Activated T-cell treated with anti-CD3 and anti-CD28 coated beads, Interleukin-2, amount 50 U/mL, for 72 hours (primary cell): ENCODE measurements at regions not wholly inside any gene's neighbourhood (a gene's known extent, or its start where the extent isn't known, plus 50 kb on each side); places are given as distances from the start of the nearest gene placed in this dataset.

ENCODE experiments used
- ATAC-seq, 2 donors: fragments of 150-1000 bp; cut with Tn5 transposase; replicated peaks in 1 of 2; 2 replicates each; pipeline ENCODE4 v1.10.0; 2021; ENCODE audit warnings: moderate library complexity in 2 of 2, mild to moderate bottlenecking in 1 of 2
- DNase-seq, 2 donors: peaks; one replicate each; pipeline ENCODE4 v3.0.0; 2021 to 2022; ENCODE audit warnings: mixed read lengths in 1 of 2
- H3K27ac Mint-ChIP-seq: one replicate; pipeline ENCODE4 v1.8.0; 2022; ENCODE audit warnings: mild to moderate bottlenecking, moderate library complexity, mixed read lengths
- H3K27me3 Mint-ChIP-seq: one replicate; pipeline ENCODE4 v1.8.0; 2022; ENCODE audit warnings: low read depth, mixed read lengths
- H3K36me3 Mint-ChIP-seq, 2 donors: one replicate each; pipeline ENCODE4 v1.8.0; 2022; ENCODE audit warnings: mixed read lengths in 2 of 2, mild to moderate bottlenecking in 1 of 2; ENCODE audit not compliant: insufficient read depth in 2 of 2
- H3K4me1 Mint-ChIP-seq: one replicate; pipeline ENCODE4 v1.8.0; 2022; ENCODE audit warnings: low read depth, mixed read lengths
- H3K4me3 Mint-ChIP-seq, 2 donors: one replicate each; pipeline ENCODE4 v1.8.0; 2022; ENCODE audit warnings: mild to moderate bottlenecking in 2 of 2, mixed read lengths in 2 of 2, moderate library complexity in 2 of 2
- H3K9me3 Mint-ChIP-seq, 2 donors: one replicate each; pipeline ENCODE4 v1.8.0; 2022; ENCODE audit warnings: mixed read lengths in 2 of 2

DNA sequence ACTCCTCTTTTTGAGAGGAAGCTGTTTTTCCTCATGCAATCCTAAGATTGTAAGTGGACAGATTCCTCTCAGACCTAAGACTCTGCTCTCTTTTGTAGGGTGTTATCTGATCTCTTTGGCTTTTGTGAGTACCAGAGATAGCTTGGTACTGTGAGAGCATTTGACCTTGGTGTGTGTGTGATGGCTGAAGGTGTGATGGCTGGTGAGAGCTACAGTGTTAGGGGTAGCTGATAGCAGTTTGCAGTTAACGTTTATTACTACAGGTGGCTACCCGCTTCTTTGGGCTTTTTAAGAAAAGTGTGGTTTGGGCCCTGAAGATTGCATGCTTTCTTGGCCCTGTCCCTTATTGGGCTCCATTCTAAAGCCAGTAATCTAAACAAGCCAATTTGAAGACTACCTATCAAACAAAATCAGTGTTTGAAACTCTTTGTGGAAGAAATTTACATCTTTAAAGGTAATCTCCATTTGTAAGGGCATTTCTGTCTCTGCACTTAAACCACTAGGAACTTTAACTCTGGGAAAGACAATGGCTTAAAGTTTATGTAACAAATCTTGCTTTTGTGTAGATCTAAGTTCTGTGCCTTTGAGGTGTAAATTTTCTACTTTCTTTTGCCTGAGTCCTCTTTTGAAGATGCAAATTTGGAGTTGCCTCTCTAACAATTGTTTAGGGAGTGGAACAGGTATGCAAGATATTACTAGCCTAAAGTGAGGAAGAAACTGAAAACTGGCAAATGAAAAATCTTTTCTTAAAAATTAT, 85.3 kb upstream of the SERBP1 start:
- H3K36me3 Mint-ChIP-seq: peaks cover 2% of the 10 kb centered on the region in 2 donors
- no peaks in the 10 kb centered on the region for H3K4me1 Mint-ChIP-seq
- peaks cover 4 to 6% of the 10 kb centered on the region in 2 donors for H3K9me3 Mint-ChIP-seq
- ATAC-seq: no peak
- no peak overlapping the region for H3K27ac Mint-ChIP-seq
- DNase-seq: no peak
- H3K27me3 Mint-ChIP-seq: peaks cover 10% of the 10 kb centered on the region
- H3K4me3 Mint-ChIP-seq: no peak overlapping the region

DNA sequence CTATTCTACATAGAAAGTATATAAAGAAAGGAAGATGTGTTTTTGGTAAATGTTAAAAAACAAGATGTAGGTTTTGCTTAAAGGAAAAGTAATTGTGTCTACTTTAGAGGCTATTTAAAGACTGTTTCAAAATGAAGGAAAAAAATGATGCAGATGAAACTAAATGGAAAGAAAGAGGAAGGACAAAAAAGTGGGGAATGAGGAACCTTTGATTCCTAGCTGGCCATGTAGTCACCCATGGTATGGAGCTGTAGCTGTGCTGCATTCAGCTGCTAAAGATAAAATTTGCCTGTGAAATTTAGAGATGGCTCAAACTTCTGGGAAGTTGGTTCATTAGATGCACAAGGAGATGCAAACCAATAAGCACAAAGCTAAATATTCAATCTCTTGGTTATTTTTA, 86.8 kb upstream of the SERBP1 start:
- DNase-seq (no peak), ATAC-seq (no peak)
- peaks cover 4 to 6% of the 10 kb centered on the region in 2 donors for H3K9me3 Mint-ChIP-seq
- H3K36me3 Mint-ChIP-seq: peaks cover 2% of the 10 kb centered on the region in 2 donors
- H3K4me1 Mint-ChIP-seq: no peaks in the 10 kb centered on the region
- H3K4me3 Mint-ChIP-seq: no peak overlapping the region
- H3K27ac Mint-ChIP-seq: no peak overlapping the region
- peaks cover 10% of the 10 kb centered on the region for H3K27me3 Mint-ChIP-seq

DNA sequence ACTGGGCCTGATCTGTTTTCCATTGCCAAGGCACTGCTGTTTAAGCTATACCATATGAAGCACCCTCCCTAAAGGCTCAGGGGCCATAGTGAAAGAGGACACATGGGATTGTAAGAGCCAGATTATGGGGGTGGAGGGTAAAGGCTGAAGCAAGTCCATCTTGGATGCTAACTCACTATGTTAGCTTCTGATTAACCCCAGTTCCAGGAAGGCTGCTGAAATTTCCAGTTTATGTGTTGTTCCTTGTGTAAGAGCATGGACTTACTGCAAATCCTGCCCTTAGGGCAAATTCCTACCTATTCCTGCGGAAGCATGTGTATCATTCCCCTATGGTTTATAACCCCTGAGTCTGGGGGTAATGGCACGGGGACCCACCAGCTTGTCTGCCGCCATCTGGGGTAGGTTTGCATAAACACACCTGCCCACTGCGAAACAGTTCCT, 91.8 kb upstream of the SERBP1 start:
- Mint-ChIP-seq H3K4me3 (no peak overlapping the region), H3K9me3 (no peaks in the 10 kb centered on the region), H3K27me3 (peaks cover 7% of the 10 kb centered on the region), H3K27ac (no peak overlapping the region), H3K4me1 (peaks cover 7% of the 10 kb centered on the region), H3K36me3 (no peaks in the 10 kb centered on the region)
- DNase-seq: no peak
- ATAC-seq: no peak

DNA sequence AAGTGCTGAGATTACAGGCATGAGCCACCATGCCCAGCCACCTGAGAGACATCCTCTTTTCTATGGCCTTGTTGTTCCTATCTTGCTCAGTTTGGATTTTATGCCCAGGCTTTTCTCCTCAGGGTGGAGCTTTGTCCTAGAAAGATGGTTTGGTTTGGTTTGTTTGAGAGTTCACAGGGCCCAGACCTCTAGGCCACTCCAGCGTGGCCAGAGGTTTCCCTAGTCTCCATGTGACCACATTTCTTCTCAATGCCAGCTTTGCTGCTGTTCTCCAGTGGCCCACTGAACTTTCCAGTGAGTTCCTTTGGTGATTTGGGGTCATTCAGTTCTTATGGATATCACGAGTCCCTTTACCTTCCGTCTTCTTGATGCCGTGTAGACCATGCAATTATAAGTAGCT, 92.6 kb upstream of the SERBP1 start:
- DNase-seq (no peak), ATAC-seq (no peak)
- peaks cover 12% of the 10 kb centered on the region for H3K27me3 Mint-ChIP-seq
- no peak overlapping the region for H3K27ac Mint-ChIP-seq
- H3K4me1 Mint-ChIP-seq: peaks cover 7% of the 10 kb centered on the region
- H3K4me3 Mint-ChIP-seq: no peak overlapping the region
- H3K36me3 Mint-ChIP-seq: no peaks in the 10 kb centered on the region
- no peaks in the 10 kb centered on the region for H3K9me3 Mint-ChIP-seq

DNA sequence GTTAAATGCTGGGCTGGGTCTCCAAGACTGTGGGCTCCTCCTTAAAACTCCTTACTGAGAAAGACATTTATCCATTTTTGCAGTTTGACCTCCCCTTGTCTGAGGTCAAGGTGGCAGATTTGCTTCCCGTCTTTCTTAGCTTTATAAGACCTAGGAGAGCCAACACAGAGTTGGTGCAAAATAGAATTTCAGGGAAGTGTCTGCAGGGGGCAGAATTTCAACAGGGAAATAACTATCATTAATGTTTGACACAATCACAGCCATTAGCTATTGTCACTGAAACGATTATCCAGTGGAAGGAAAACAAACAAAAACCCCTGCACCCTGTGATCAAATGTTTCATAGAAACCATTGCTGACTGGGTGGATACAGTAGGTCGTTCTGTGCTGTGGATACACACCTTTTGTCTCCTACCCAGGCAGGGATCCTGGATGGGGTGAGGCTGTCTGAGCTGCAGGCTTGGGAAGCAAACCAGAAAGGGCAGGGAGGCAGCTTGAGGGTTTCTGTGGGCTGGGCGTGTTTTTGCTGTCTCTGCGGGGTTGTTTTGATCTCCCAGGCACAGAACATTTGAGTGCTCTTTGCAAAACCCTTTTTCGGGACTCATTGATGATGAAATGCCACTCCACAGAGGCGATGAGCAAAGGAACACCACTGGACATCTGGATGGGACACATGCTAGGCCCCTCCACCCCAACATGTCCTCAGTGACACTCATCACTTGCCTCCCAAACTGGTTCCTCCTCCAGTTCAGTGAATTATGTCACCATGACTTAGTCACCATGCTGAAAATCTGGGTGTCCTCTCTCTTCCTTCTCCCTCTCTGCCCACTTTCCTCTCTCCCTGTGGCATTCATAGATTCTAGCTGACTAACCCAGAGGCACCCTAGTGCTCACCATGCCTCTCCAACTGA, 94.2 kb upstream of the SERBP1 start:
- ATAC-seq: no peak
- Mint-ChIP-seq H3K9me3 (no peaks in the 10 kb centered on the region), H3K36me3 (no peaks in the 10 kb centered on the region), H3K27ac (no peak overlapping the region), H3K27me3 (peaks cover 12% of the 10 kb centered on the region), H3K4me1 (peaks cover 7% of the 10 kb centered on the region), H3K4me3 (no peak overlapping the region)
- no peak for DNase-seq

DNA sequence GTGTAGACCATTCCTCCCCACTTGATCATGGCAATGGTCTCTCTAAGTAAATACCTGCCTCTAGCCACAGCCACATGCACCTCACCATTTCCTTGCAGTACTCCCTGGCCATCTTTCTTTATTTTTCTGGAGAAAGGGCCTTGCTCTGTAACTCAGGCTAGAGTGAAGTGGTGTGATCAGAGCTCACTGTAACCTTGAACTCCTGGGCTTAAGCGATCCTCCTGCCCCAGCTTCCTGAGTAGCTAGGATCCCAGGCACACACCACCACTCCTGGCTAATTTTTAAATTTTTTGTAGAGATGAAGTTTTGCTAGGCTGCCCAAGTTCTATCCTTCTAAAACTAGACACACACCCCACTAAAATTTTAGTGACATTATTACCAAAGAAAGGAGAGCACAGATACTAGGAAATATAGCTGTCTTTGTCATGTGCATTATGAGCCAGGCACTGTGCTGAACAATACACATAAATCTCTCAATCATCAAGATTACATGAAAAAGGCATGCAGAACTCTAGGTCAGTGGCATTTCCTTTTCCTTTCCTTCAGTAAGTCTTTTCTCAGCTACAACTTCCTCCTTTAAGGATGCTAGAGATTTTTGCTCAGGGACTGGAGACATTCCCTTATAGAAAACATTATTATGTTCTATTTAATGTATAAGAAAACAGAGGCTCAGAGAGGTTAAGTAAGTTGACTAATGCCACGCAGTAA, 95.0 kb upstream of the SERBP1 start:
- Mint-ChIP-seq H3K36me3 (no peaks in the 10 kb centered on the region), H3K9me3 (no peaks in the 10 kb centered on the region)
- ATAC-seq: no peak

DNA sequence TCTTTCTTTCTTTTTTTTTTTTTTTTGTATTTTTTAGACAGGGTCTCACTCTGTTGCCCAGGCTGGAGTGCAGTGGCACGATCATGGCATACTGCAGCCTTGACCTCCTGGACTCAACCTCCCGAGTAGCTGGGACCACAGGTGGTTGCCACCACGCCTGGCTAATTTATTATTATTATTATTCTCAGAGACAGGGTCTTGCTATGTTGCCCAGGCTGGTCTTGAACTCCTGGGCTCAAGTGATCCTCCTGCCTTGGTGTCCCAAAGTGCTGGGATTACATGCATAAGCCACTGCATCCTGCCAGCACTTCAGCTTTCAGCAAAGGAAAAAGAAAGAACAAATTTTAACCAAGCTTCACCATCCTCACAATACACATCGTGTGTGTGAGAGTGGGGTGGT, 97.9 kb upstream of the SERBP1 start:
- DNase-seq (no peak), ATAC-seq (no peak)
- H3K27ac Mint-ChIP-seq: no peak overlapping the region

More for the DNA sequence above, 95.0 kb upstream of the SERBP1 start:
- Mint-ChIP-seq H3K4me1 (peaks cover 7% of the 10 kb centered on the region), H3K4me3 (no peak overlapping the region), H3K27me3 (peaks cover 12% of the 10 kb centered on the region), H3K27ac (no peak overlapping the region)
- no peak for DNase-seq

DNA sequence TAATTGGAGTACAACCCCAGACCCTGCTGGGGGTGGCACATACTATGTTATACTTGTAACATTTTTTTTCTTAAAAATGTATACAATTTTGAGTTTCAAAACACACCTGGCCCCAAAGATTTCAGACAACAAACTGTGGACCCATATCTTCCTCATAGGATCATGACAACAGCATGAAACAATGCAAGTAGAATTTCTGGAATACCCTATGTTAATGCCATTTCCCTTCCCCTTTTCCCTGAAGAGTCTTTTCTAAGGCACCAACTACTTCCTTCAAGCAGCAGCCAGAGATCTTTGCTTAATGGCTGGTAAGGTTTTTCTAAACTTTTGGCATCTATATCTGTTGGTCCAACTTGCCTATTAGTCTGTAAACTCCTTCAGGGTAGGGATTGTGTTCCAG, 99.9 kb upstream of the SERBP1 start:
- Mint-ChIP-seq H3K27me3 (peaks cover 7% of the 10 kb centered on the region), H3K4me1 (peaks cover 2% of the 10 kb centered on the region), H3K4me3 (no peak overlapping the region), H3K27ac (no peak overlapping the region), H3K36me3 (no peaks in the 10 kb centered on the region), H3K9me3 (peaks cover 0 to 4% of the 10 kb centered on the region in 2 donors)
- ATAC-seq (no peak), DNase-seq (no peak)

More for the DNA sequence above, 97.9 kb upstream of the SERBP1 start:
- Mint-ChIP-seq H3K4me1 (peaks cover 7% of the 10 kb centered on the region), H3K9me3 (peaks cover 0 to 4% of the 10 kb centered on the region in 2 donors), H3K27me3 (peaks cover 12% of the 10 kb centered on the region), H3K36me3 (no peaks in the 10 kb centered on the region), H3K4me3 (no peak overlapping the region)

DNA sequence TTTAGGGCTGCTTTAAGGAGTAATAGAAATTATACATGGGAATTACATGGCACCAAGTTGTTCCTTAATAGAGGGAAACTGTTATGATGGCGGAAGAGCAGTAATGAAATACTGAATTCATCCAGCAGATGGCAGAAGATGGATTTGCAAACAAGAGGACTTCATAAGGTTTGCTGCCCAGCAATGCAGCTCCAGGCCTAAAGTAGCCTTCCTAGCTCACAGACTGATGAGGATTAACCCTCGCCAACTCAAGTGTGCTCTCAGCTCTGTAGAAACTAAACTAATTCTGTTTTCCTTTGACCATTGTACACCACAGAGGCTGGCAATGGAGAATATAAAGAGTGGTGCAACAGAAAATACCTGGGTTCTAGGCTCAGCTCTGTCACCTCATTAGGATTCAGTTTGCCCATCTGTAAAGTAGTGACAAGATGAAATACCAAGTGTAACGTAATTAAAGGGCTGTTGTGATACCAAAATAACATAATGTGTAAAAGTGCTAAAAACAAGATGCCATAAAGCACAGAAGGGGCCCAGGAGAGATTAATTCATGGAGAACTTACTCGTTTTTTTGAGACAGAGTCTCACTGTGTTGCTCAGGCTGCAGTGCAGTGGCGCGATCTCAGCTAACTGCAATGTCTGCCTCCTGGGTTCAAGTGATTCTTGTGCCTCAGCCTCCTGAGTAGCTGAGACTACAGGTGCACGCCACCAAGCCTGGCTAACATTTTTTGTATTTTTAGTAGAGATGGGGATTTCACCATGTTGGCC, 102.4 kb upstream of the SERBP1 start:
- DNase-seq (peak in 1 of 2 donors; percentile 3), ATAC-seq (peak in 1 of 2 donors; percentile 36)
- no peaks in the 10 kb centered on the region for H3K4me1 Mint-ChIP-seq
- H3K27me3 Mint-ChIP-seq: no peaks in the 10 kb centered on the region
- H3K27ac Mint-ChIP-seq: no peak overlapping the region
- H3K36me3 Mint-ChIP-seq: no peaks in the 10 kb centered on the region
- H3K4me3 Mint-ChIP-seq: no peak overlapping the region
- peaks cover 0 to 4% of the 10 kb centered on the region in 2 donors for H3K9me3 Mint-ChIP-seq

DNA sequence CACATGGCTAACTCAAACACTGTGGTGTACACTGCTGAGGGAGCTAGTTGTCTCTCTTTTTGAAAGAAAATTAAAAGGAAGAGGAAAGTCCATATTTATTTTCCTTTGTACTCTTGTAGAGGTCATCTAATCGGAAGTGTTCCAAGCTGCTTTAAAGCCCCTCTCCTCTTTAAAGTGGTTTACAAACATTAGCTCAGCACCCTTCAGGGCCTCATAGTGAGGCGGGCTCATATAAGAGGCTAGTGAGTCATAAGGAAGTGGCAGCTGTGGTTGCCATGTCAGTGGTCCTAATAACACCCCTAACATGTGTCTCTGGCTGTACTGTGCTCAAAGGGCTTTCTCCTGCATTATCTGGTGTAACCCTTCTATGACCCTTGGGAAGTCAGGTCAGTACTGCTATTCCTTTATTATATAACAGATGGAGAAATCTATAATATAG, 104.4 kb upstream of the SERBP1 start:
- no peaks in the 10 kb centered on the region for H3K4me1 Mint-ChIP-seq

DNA sequence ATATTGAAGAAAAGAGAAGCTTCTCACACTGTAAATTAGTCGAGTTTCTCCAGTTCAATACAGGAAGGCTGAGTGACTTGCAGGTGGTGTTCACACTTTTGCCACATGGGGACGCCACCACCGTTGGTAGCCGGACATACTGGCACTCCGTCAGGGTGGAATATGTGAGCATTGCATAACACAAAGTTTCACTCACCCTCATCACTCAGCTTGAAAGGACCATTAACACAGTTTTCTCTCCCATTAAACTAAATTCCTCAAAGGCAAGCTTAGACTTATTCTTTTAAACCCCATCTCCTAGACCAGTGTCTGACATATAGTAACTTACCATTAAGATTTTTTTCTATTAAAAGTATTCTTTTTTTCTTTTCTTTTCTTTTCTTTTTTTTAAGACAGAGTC, 105.3 kb upstream of the SERBP1 start:
- peak; percentile 57 to 74 for DNase-seq
- H3K27ac Mint-ChIP-seq: no peak overlapping the region

More for the DNA sequence above, 104.4 kb upstream of the SERBP1 start:
- Mint-ChIP-seq H3K36me3 (no peaks in the 10 kb centered on the region), H3K9me3 (peaks cover 0 to 4% of the 10 kb centered on the region in 2 donors), H3K27me3 (no peaks in the 10 kb centered on the region), H3K4me3 (no peak overlapping the region), H3K27ac (peak overlapping the region; percentile 60)
- ATAC-seq (peak in 1 of 2 donors; percentile 26), DNase-seq (no peak)

DNA sequence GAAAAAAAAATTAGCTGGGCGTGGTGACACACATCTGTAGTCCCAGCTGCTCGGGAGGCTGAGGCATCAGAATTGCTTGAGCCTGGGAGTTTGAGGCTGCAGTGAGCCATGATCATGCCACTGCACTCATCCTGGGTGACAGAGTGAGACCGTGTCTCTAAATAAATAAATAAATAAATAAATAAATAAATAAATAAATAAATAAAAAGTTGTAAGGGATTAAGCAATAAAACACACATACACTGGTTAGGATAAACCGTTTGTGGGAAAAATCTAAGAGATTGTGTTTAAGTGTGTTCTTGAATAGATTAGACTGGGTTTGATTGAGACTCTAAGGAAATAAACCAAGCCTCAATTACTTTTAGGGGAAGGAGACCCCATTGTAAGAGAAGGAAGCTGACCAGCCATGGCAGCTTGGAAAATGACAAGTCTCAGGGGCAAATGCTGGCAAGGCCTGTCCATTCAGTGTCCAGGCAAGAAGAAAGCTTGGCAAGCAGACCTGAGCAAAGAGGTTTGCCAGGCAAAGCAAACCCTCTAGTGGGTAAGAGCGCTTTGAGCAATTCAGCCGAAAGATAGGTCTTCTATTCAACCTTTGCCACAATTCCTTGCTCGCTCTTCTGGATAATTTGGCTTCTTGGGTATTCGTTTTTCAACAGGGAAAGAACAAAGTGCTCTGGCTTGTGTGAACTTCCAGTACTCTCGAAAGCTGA, 106.9 kb upstream of the SERBP1 start:
- Mint-ChIP-seq H3K27ac (no peak overlapping the region), H3K36me3 (no peaks in the 10 kb centered on the region), H3K4me1 (no peaks in the 10 kb centered on the region), H3K27me3 (no peaks in the 10 kb centered on the region), H3K4me3 (no peak overlapping the region), H3K9me3 (no peaks in the 10 kb centered on the region)
- DNase-seq (no peak), ATAC-seq (no peak)

More for the DNA sequence above, 105.3 kb upstream of the SERBP1 start:
- no peak overlapping the region for H3K4me3 Mint-ChIP-seq
- H3K36me3 Mint-ChIP-seq: no peaks in the 10 kb centered on the region
- peaks cover 0 to 4% of the 10 kb centered on the region in 2 donors for H3K9me3 Mint-ChIP-seq
- peak; percentile 37 to 63 for ATAC-seq
- H3K27me3 Mint-ChIP-seq: no peaks in the 10 kb centered on the region
- no peaks in the 10 kb centered on the region for H3K4me1 Mint-ChIP-seq
